ENCODE measurements at regions not wholly inside any gene's neighbourhood (a gene's known extent, or its start where the extent isn't known, plus 50 kb on each side); places are given as distances from the start of the nearest gene placed in this dataset.

GRCh38 chr7:86158111-86158510 lies 485.6 kb upstream of the GRM3 start:
- H3K9ac ChIP-seq (ENCODE audit: low read depth in 1 of 2, low read length in 2 of 2): no peak overlapping the region
- H3K4me1 ChIP-seq (ENCODE audit: control insufficient read depth in 1 of 2, insufficient read depth in 2 of 2, low read length in 2 of 2): no peaks in the 10 kb centered on the region
- peaks cover 3 to 17% of the 10 kb centered on the region in 2 donors for H3K9me3 ChIP-seq (ENCODE audit: control insufficient read depth in 1 of 2, low read length in 2 of 2)
- H3K4me3 ChIP-seq (ENCODE audit: low read depth in 1 of 2, low read length in 2 of 2): no peak overlapping the region
- H3K27me3 ChIP-seq (ENCODE audit: control insufficient read depth in 1 of 2, insufficient read depth in 2 of 2, low read length in 2 of 2): no peaks in the 10 kb centered on the region
- no peak overlapping the region for H3K27ac ChIP-seq (ENCODE audit: low read depth, low read length)
- no peaks in the 10 kb centered on the region for H3K36me3 ChIP-seq (ENCODE audit: control insufficient read depth in 1 of 2, insufficient read depth in 2 of 2, low read length in 2 of 2)

GRCh38 chr7:86155623-86156022 lies 488.1 kb upstream of the GRM3 start:
- no peak overlapping the region for H3K9ac ChIP-seq (ENCODE audit: low read depth in 1 of 2, low read length in 2 of 2)
- H3K4me3 ChIP-seq (ENCODE audit: low read depth in 1 of 2, low read length in 2 of 2): no peak overlapping the region
- H3K27me3 ChIP-seq (ENCODE audit: control insufficient read depth in 1 of 2, insufficient read depth in 2 of 2, low read length in 2 of 2): no peaks in the 10 kb centered on the region
- peaks cover 8 to 17% of the 10 kb centered on the region in 2 donors for H3K9me3 ChIP-seq (ENCODE audit: control insufficient read depth in 1 of 2, low read length in 2 of 2)
- H3K36me3 ChIP-seq (ENCODE audit: control insufficient read depth in 1 of 2, insufficient read depth in 2 of 2, low read length in 2 of 2): no peaks in the 10 kb centered on the region
- no peaks in the 10 kb centered on the region for H3K4me1 ChIP-seq (ENCODE audit: control insufficient read depth in 1 of 2, insufficient read depth in 2 of 2, low read length in 2 of 2)
- H3K27ac ChIP-seq (ENCODE audit: low read depth, low read length): no peak overlapping the region

- Histone ChIP-seq H3K27ac (ENCODE audit: low read depth, low read length) (no peak overlapping the region), H3K27me3 (ENCODE audit: control insufficient read depth in 1 of 2, insufficient read depth in 2 of 2, low read length in 2 of 2) (no peaks in the 10 kb centered on the region), H3K4me3 (ENCODE audit: low read depth in 1 of 2, low read length in 2 of 2) (no peak overlapping the region), H3K9me3 (ENCODE audit: control insufficient read depth in 1 of 2, low read length in 2 of 2) (peaks cover 5 to 8% of the 10 kb centered on the region in 2 donors), H3K9ac (ENCODE audit: low read depth in 1 of 2, low read length in 2 of 2) (no peak overlapping the region), H3K36me3 (ENCODE audit: control insufficient read depth in 1 of 2, insufficient read depth in 2 of 2, low read length in 2 of 2) (no peaks in the 10 kb centered on the region), H3K4me1 (ENCODE audit: control insufficient read depth in 1 of 2, insufficient read depth in 2 of 2, low read length in 2 of 2) (no peaks in the 10 kb centered on the region)
Measured at GRCh38 chr7:86152926-86153325, 490.8 kb upstream of the GRM3 start.

- Histone ChIP-seq H3K9ac (ENCODE audit: low read depth in 1 of 2, low read length in 2 of 2) (no peak overlapping the region), H3K4me1 (ENCODE audit: control insufficient read depth in 1 of 2, insufficient read depth in 2 of 2, low read length in 2 of 2) (no peaks in the 10 kb centered on the region), H3K4me3 (ENCODE audit: low read depth in 1 of 2, low read length in 2 of 2) (no peak overlapping the region), H3K9me3 (ENCODE audit: control insufficient read depth in 1 of 2, low read length in 2 of 2) (peaks cover 0 to 5% of the 10 kb centered on the region in 2 donors), H3K27me3 (ENCODE audit: control insufficient read depth in 1 of 2, insufficient read depth in 2 of 2, low read length in 2 of 2) (no peaks in the 10 kb centered on the region), H3K36me3 (ENCODE audit: control insufficient read depth in 1 of 2, insufficient read depth in 2 of 2, low read length in 2 of 2) (no peaks in the 10 kb centered on the region), H3K27ac (ENCODE audit: low read depth, low read length) (no peak overlapping the region)
Measured at GRCh38 chr7:86149024-86149665, 494.6 kb upstream of the GRM3 start.

GRCh38 chr7:86148501-86148900 lies 495.2 kb upstream of the GRM3 start:
- Histone ChIP-seq H3K4me3 (ENCODE audit: low read depth in 1 of 2, low read length in 2 of 2) (no peak overlapping the region), H3K9ac (ENCODE audit: low read depth in 1 of 2, low read length in 2 of 2) (no peak overlapping the region), H3K36me3 (ENCODE audit: control insufficient read depth in 1 of 2, insufficient read depth in 2 of 2, low read length in 2 of 2) (no peaks in the 10 kb centered on the region), H3K9me3 (ENCODE audit: control insufficient read depth in 1 of 2, low read length in 2 of 2) (peaks cover 0 to 5% of the 10 kb centered on the region in 2 donors), H3K27me3 (ENCODE audit: control insufficient read depth in 1 of 2, insufficient read depth in 2 of 2, low read length in 2 of 2) (no peaks in the 10 kb centered on the region), H3K4me1 (ENCODE audit: control insufficient read depth in 1 of 2, insufficient read depth in 2 of 2, low read length in 2 of 2) (no peaks in the 10 kb centered on the region), H3K27ac (ENCODE audit: low read depth, low read length) (no peak overlapping the region)

- no peaks in the 10 kb centered on the region for H3K27me3 ChIP-seq (ENCODE audit: control insufficient read depth in 1 of 2, insufficient read depth in 2 of 2, low read length in 2 of 2)
- H3K36me3 ChIP-seq (ENCODE audit: control insufficient read depth in 1 of 2, insufficient read depth in 2 of 2, low read length in 2 of 2): no peaks in the 10 kb centered on the region
- H3K4me3 ChIP-seq (ENCODE audit: low read depth in 1 of 2, low read length in 2 of 2): no peak overlapping the region
- no peak overlapping the region for H3K27ac ChIP-seq (ENCODE audit: low read depth, low read length)
- peaks cover 3 to 5% of the 10 kb centered on the region in 2 donors for H3K9me3 ChIP-seq (ENCODE audit: control insufficient read depth in 1 of 2, low read length in 2 of 2)
- no peaks in the 10 kb centered on the region for H3K4me1 ChIP-seq (ENCODE audit: control insufficient read depth in 1 of 2, insufficient read depth in 2 of 2, low read length in 2 of 2)
- H3K9ac ChIP-seq (ENCODE audit: low read depth in 1 of 2, low read length in 2 of 2): no peak overlapping the region
Measured at GRCh38 chr7:86137343-86137742, 506.4 kb upstream of the GRM3 start.

- Histone ChIP-seq H3K4me1 (ENCODE audit: control insufficient read depth in 1 of 2, insufficient read depth in 2 of 2, low read length in 2 of 2) (no peaks in the 10 kb centered on the region), H3K27me3 (ENCODE audit: control insufficient read depth in 1 of 2, insufficient read depth in 2 of 2, low read length in 2 of 2) (no peaks in the 10 kb centered on the region), H3K27ac (ENCODE audit: low read depth, low read length) (no peak overlapping the region), H3K4me3 (ENCODE audit: low read depth in 1 of 2, low read length in 2 of 2) (no peak overlapping the region), H3K9ac (ENCODE audit: low read depth in 1 of 2, low read length in 2 of 2) (no peak overlapping the region), H3K9me3 (ENCODE audit: control insufficient read depth in 1 of 2, low read length in 2 of 2) (no peaks in the 10 kb centered on the region), H3K36me3 (ENCODE audit: control insufficient read depth in 1 of 2, insufficient read depth in 2 of 2, low read length in 2 of 2) (no peaks in the 10 kb centered on the region)
Measured at GRCh38 chr7:86130268-86130667, 513.4 kb upstream of the GRM3 start.

- Histone ChIP-seq H3K36me3 (ENCODE audit: control insufficient read depth in 1 of 2, insufficient read depth in 2 of 2, low read length in 2 of 2) (no peaks in the 10 kb centered on the region), H3K4me1 (ENCODE audit: control insufficient read depth in 1 of 2, insufficient read depth in 2 of 2, low read length in 2 of 2) (no peaks in the 10 kb centered on the region), H3K9ac (ENCODE audit: low read depth in 1 of 2, low read length in 2 of 2) (no peak overlapping the region), H3K9me3 (ENCODE audit: control insufficient read depth in 1 of 2, low read length in 2 of 2) (no peaks in the 10 kb centered on the region), H3K27ac (ENCODE audit: low read depth, low read length) (no peak overlapping the region), H3K4me3 (ENCODE audit: low read depth in 1 of 2, low read length in 2 of 2) (no peak overlapping the region), H3K27me3 (ENCODE audit: control insufficient read depth in 1 of 2, insufficient read depth in 2 of 2, low read length in 2 of 2) (no peaks in the 10 kb centered on the region)
Measured at GRCh38 chr7:86123476-86123875, 520.2 kb upstream of the GRM3 start.

GRCh38 chr7:86094166-86094669 lies 549.5 kb upstream of the GRM3 start:
- Histone ChIP-seq H3K4me3 (ENCODE audit: low read depth in 1 of 2, low read length in 2 of 2) (no peak overlapping the region), H3K27ac (ENCODE audit: low read depth, low read length) (no peak overlapping the region), H3K36me3 (ENCODE audit: control insufficient read depth in 1 of 2, insufficient read depth in 2 of 2, low read length in 2 of 2) (no peaks in the 10 kb centered on the region), H3K4me1 (ENCODE audit: control insufficient read depth in 1 of 2, insufficient read depth in 2 of 2, low read length in 2 of 2) (no peaks in the 10 kb centered on the region), H3K27me3 (ENCODE audit: control insufficient read depth in 1 of 2, insufficient read depth in 2 of 2, low read length in 2 of 2) (no peaks in the 10 kb centered on the region), H3K9me3 (ENCODE audit: control insufficient read depth in 1 of 2, low read length in 2 of 2) (peaks cover 5 to 16% of the 10 kb centered on the region in 2 donors), H3K9ac (ENCODE audit: low read depth in 1 of 2, low read length in 2 of 2) (no peak overlapping the region)

- Histone ChIP-seq H3K9me3 (ENCODE audit: control insufficient read depth in 1 of 2, low read length in 2 of 2) (peaks cover 5 to 23% of the 10 kb centered on the region in 2 donors), H3K27ac (ENCODE audit: low read depth, low read length) (no peak overlapping the region), H3K4me3 (ENCODE audit: low read depth in 1 of 2, low read length in 2 of 2) (no peak overlapping the region), H3K27me3 (ENCODE audit: control insufficient read depth in 1 of 2, insufficient read depth in 2 of 2, low read length in 2 of 2) (no peaks in the 10 kb centered on the region), H3K36me3 (ENCODE audit: control insufficient read depth in 1 of 2, insufficient read depth in 2 of 2, low read length in 2 of 2) (no peaks in the 10 kb centered on the region), H3K4me1 (ENCODE audit: control insufficient read depth in 1 of 2, insufficient read depth in 2 of 2, low read length in 2 of 2) (no peaks in the 10 kb centered on the region), H3K9ac (ENCODE audit: low read depth in 1 of 2, low read length in 2 of 2) (no peak overlapping the region)
Measured at GRCh38 chr7:86091369-86091768, 552.3 kb upstream of the GRM3 start.

All from duodenal mucosa (tissue), 2 donors.